PFSK-1 (cell line): ENCODE measurements at regions not wholly inside any gene's neighbourhood (a gene's known extent, or its start where the extent isn't known, plus 50 kb on each side); places are given as distances from the start of the nearest gene placed in this dataset.

Source experiments
- FOXP2 ChIP-seq: optimal IDR thresholded peaks from 2 replicates; pipeline ENCODE3; 2011; ENCODE audit warnings: borderline replicate concordance, control low read depth, inconsistent platforms; ENCODE audit not compliant: insufficient read depth; ENCODE audit errors: extremely low read length, extremely low read depth
- POLR2AphosphoS5 ChIP-seq: IDR thresholded peaks from 2 replicates; pipeline ENCODE4 v1.6.1; 2012; ENCODE audit warnings: low read depth, mild to moderate bottlenecking, control low read depth, low read length, moderate library complexity
- SIN3A ChIP-seq: IDR thresholded peaks from 2 replicates; pipeline ENCODE4 v1.6.1; 2012; ENCODE audit warnings: mild to moderate bottlenecking, low read length, moderate library complexity, borderline replicate concordance; ENCODE audit not compliant: insufficient read depth
- TAF1 ChIP-seq: IDR thresholded peaks from 2 replicates; pipeline ENCODE4 v1.6.1; 2012; ENCODE audit warnings: low read length, control low read depth, borderline replicate concordance; ENCODE audit not compliant: insufficient read depth
- TF ChIP-seq, protein P1 (sequence below), 2 experiments: IDR thresholded peaks; 2 replicates each; pipeline versions ENCODE4 v1.6.1 to v1.8.0; 2011 to 2012; ENCODE audit warnings: low read depth in 2 of 2, low read length in 2 of 2, control low read depth in 1 of 2, inconsistent platforms in 1 of 2, mild to moderate bottlenecking in 1 of 2, moderate library complexity in 1 of 2; ENCODE audit not compliant: insufficient read depth in 1 of 2

- TF ChIP-seq, protein P1, sequence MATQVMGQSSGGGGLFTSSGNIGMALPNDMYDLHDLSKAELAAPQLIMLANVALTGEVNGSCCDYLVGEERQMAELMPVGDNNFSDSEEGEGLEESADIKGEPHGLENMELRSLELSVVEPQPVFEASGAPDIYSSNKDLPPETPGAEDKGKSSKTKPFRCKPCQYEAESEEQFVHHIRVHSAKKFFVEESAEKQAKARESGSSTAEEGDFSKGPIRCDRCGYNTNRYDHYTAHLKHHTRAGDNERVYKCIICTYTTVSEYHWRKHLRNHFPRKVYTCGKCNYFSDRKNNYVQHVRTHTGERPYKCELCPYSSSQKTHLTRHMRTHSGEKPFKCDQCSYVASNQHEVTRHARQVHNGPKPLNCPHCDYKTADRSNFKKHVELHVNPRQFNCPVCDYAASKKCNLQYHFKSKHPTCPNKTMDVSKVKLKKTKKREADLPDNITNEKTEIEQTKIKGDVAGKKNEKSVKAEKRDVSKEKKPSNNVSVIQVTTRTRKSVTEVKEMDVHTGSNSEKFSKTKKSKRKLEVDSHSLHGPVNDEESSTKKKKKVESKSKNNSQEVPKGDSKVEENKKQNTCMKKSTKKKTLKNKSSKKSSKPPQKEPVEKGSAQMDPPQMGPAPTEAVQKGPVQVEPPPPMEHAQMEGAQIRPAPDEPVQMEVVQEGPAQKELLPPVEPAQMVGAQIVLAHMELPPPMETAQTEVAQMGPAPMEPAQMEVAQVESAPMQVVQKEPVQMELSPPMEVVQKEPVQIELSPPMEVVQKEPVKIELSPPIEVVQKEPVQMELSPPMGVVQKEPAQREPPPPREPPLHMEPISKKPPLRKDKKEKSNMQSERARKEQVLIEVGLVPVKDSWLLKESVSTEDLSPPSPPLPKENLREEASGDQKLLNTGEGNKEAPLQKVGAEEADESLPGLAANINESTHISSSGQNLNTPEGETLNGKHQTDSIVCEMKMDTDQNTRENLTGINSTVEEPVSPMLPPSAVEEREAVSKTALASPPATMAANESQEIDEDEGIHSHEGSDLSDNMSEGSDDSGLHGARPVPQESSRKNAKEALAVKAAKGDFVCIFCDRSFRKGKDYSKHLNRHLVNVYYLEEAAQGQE (IDR thresholded peaks at IDR 0.05; ENCODE audit: insufficient read depth in 1 of 2, low read depth in 2 of 2, low read length in 2 of 2) = no peak
- TF ChIP-seq POLR2AphosphoS5 (no peak), SIN3A (no peak), TAF1 (no peak), FOXP2 (no peak)
These were observed 49.9 kb upstream of the MAFB start for GRCh38 chr20:40738976-40739375.
